ENCODE measurements at regions not wholly inside any gene's neighbourhood (a gene's known extent, or its start where the extent isn't known, plus 50 kb on each side); places are given as distances from the start of the nearest gene placed in this dataset.

DNA sequence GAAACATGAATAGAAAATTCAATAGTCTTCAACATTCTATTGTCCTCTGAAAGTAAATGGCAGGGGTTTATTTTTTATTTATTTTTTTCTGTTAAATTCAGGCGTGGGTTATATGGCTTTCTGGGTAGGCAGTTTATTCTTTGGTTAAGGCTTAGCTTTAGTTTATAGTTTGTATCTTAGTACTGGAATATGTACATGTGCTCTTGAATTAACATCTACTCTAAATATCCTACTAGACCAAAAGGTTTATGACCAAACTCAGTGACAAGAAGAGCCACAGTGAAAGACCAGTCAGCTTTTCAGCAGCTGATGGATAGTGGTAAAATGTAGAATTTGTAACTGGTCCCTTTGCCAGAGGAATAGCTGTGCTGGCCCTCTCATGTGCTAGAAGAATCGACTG lies 62.0 kb upstream of the DAB2 start:
- no peak for DNase-seq

DNA sequence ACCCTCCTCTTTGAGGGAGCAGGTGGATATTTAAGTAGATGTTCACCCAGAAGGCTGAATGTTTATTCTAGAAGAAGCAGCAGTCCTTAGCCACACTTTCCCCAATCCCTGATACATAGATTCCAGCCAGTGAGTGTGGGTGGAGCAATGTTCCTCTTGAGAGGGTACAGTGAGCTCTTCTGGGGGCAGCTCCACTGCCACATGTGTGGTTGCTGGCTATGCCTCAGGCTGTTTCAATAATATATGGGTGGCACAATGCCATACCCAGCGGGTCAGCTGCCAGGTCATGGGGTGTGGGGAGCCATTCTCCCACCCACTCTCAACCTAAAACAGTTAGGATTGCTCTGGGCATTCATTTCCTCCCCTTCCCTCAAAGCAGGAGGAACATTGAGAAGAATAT lies 61.6 kb upstream of the DAB2 start:
- DNase-seq, result no peak

DNA sequence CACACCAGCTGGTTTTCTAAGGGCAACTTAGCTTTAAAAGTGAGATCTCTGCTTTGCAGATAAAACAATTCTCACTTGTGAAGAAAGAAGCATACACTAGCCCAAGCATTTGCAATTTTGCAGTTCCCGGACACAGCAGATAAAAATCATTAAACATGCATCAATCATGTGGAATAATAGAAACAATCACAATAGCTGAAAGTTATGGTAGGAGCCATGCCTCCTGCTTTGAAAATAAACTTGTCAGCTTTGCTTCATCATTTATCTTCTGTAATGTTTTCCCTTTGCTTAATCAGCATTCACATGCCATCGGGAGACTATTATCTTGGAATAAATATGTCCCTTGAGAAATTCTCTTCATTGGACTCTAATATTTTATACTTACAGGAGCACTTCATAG lies 60.3 kb upstream of the DAB2 start:
- no peak for DNase-seq

DNA sequence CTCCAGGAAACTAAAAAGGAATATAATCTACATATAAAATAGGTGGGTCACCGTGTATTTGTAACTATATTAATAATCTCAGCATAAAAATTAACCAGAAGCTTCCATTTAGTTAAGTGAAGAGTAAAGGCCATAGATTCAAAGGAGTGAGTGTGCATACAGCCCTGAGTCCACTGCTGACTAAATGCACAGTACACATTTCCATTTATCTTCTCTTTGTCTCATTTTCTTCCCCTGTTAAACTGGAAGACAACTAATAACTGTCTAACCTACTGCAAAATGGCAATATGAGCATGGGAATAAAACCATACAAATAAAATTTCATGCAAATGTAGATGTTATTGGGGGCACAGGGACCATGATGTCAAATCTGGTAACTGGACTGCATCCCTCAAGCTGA lies 59.9 kb upstream of the DAB2 start:
- DNase-seq, result no peak

DNA sequence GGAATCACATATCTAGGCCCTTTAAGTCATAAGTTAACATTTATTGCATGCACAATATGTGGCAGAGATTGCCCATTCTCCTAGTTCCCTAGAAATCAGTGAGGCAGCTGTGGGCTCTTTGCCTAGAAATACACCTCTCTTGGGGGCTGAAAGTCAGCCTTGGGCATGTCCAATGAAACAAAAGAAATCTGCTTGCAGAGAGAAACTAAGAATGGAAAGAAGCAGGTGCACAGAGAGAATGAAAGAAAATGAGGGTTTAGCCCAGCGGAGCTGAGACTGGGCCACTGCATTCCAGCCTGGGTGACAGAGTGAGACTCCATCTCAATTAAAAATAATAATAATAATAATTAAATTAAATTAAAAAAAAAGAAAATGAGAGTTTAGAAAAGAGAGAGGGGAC lies 57.3 kb upstream of the DAB2 start:
- DNase-seq, result no peak

DNA sequence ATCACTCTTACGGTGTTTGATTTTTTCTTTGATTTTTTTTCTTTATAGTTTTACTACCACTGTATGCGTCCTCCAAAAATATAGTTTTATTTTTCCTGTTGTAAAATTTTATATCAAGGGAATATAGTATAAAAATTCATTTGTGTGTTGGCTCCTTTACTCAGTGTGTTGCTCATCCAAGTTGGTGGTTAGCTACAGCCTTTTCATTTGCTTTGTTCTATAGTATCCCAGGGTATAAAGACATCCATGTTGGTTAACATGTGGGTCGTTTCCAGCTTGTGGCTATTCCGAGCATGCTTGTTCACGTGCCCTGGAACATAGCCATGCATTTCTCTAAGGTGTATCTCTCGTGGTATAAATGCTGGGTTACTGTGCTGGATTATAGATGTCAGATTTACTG lies 54.8 kb upstream of the DAB2 start:
- DNase-seq, result no peak

DNA sequence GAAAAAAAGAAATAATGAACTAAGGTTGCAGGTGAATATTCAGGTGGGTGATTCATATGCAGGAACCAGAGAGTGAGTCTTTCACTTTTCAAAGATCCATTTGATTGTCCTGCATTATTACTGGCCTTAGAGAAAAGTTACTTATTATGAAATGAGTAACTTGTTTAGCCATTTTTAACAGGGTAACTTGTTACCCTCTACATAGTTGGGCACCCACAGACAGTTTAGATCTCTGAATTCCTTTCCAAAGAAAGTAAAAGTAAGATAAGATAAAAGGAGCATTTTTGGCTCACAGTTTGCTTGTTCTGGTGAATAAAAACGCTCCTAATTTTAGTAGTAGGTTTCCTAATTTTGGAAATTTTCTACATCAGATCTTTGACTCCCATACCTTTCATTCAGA lies 54.1 kb upstream of the DAB2 start:
- no peak for DNase-seq

DNA sequence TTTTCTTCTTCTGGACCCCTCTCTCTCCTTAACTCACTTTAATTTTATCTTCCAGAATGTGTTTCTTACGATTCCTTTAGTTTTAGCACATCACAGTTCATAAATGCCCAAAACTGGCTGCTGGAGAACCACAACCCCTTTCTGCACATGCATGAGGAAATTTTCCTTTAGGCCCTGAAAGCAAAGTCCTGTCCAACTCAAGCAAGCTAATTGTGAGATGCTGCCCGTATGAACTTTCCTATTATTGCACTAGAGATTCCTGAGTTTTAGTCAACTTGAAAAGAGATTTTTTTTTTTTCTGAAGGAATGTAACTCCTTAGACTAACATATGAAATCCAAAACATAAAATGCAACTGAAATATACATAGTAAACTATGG lies 52.1 kb upstream of the DAB2 start:
- no peak for DNase-seq

DNA sequence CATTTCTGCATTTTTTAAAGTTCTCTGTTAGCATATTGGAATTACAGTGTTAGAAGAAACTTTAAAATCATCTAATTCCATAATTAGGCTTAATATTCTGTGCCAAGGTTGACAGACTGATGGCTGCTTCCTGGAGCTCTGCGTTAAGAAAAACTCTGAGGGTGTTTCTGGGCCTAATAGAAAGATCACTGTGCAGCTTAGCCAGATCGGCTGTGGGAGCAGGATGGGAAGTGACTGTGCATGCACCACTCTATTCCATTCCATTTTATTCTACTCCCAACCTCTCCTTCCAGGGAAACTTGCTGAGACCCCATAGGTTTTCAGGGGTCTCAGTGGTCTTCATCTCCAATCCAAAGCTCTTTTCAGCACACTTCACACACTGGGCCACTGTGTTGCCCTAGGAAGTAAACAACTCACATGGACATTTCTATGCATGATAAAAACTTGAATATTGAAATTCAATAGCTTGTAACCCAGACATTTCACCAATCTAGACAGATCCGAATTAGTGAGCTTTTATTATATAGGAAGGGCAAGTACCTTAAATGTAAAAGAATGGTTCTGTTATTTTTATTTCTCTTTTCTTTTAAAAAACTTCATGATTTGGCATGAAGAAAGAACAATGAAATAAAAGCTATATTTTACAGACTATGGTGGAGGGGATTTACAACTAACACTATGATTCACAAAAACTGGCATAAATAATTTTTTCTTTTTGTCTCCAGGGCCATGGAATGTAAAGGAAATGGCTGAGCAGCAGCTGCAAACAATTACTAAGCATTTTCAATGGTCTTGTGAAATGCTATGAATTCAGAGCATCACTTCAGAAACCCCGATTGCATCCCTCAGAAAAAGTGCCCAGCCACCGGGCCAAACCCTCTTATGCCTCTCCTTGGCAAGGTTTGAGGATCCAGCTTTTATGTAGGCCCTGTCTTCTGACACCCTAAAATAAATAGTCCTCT lies 51.4 kb upstream of the DAB2 start:
- DNase-seq, result no peak

DNA sequence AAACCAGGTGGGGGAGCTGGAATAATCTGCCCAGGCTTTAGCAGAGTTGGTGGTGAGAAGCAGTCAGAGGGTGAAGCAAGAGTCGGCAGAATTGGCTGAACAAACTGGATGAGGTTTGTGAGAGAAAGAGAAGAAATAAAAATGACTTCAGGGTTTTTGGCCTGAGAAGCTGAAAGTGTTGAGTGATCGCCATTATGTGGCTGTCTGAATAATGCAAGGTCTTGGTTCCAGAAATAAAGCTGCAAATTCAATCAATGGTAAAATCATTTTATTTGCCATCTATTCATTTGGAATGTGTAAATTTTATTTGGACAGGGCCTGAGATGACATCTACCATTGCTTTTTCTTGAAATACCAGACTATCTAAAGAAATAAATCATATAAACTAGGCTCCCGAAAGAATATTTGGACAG lies 50.4 kb upstream of the DAB2 start:
- DNase-seq, result no peak

Data from KG1 (cell line).